CD4-positive, alpha-beta T cell treated with Interleukin-4 for 4 hours (primary cell): ENCODE measurements at regions not wholly inside any gene's neighbourhood (a gene's known extent, or its start where the extent isn't known, plus 50 kb on each side); places are given as distances from the start of the nearest gene placed in this dataset.
A peak's percentile ranks its signal among the peaks of the same experiment; 100 is the strongest.
"Not testable (repeated sequence)": the region's sequence is repeated elsewhere in the genome, so short reads cannot be mapped to it uniquely, and the experiment has no call there.

ENCODE experiments used
- DNase-seq: peaks from one replicate; pipeline ENCODE4 v3.0.0-alpha.2; 2020

DNA sequence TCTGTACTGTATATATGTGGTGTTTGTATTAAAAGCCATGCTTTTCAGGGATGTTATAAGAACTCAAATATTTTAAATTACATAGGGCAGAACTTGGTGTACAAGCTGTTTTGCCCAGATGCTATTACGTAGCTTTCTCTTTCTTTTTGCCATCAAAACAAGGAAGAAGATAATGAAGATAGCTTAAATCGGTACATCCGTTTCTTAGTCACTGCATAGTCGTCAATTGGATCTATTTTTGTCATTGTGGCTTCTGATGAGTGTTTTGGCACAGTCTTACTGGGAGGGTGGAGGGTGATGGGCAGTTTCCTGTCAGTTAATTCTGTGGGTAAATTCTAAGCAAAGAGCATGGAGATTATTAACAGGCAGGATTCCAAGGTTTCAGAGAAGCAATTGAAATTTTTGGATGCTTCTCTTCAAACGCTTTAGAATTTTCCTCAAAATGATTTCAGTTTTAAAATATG lies 649.1 kb upstream of the GJE1 start:
- DNase-seq, result peak; percentile 87

GRCh38 chr6:141482796-141483597 lies 649.7 kb upstream of the GJE1 start:
- peak; percentile 20 for DNase-seq

GRCh38 chr6:141475259-141475658 lies 657.5 kb upstream of the GJE1 start:
- DNase-seq, result no peak

GRCh38 chr6:141472162-141472928 lies 660.4 kb upstream of the GJE1 start:
- no peak for DNase-seq

GRCh38 chr6:141470810-141471209 lies 661.9 kb upstream of the GJE1 start:
- DNase-seq, result no peak

DNA sequence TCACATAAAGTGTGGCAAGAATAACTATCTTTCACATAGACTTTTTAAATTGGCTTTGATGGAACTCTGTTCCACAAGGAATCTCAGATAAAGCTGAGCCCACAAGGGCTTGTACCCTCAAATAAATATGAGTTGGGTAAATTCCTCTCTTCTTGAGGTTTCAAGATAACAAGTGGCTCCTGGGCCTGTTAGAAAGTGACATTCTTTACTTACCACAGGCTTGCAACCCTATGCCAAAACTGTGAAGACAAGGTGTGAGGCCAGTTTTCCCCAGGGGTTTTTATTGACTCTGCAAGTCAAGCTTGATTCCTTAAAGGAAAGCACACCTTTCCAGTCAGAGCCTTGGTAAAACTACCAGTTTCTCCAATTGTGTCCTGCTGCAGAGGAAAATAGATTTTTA lies 664.8 kb upstream of the GJE1 start:
- no peak for DNase-seq

GRCh38 chr6:141467041-141467440 lies 665.7 kb upstream of the GJE1 start:
- DNase-seq, result no peak

DNA sequence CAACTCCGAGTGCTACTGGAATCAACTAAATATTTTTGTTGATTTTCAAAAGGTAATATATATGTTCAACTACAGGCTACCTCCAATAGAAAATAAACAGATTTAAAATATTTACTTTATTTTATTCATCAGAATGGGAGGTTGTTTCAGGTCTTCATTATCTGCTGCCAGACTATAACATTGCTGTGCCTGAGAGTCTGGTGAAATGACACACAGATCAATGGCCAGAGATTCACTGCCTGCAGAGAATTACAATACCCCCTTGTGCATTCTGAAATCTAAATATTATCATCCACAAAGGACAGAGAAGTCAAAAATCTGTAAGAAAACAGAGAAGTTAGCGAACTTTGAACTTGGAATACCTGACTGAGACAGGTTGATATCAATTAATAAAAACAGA lies 667.8 kb upstream of the GJE1 start:
- DNase-seq, result no peak

GRCh38 chr6:141464490-141464889 lies 668.2 kb upstream of the GJE1 start:
- DNase-seq, result peak; percentile 52

GRCh38 chr6:141463237-141463977 lies 669.3 kb upstream of the GJE1 start:
- no peak for DNase-seq

DNA sequence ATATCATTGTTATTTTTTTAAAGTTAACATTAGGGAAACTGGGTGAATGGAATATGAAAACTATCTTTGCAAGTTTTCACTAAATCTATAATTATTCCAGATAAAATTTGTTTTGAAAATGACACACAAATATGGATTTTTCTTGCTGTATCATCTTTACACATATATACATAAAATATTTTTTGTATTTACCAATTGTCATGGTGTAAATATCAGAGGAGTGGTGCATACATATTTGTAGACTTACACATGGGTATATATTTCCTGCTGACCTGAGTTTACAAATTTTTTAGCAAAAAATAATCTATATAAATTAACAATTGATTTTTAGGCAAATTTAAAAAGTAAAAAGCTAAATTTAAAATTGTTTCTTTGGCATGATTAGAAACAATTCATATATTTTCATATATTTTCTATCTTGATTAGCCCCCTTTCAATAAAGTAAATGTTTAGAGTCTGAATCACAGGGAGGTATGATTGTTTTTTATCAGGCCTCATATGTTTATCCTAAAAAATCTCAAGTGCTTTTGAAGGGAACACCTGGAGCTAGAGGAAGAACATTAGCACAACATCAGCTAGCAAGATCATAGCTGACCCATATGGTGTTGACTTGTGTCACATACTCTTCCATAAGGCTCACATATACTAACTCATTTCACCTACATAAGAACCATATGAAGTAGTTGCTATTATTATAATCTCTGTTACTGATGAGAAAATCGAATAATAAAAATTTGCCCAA lies 671.8 kb upstream of the GJE1 start:
- no peak for DNase-seq

DNA sequence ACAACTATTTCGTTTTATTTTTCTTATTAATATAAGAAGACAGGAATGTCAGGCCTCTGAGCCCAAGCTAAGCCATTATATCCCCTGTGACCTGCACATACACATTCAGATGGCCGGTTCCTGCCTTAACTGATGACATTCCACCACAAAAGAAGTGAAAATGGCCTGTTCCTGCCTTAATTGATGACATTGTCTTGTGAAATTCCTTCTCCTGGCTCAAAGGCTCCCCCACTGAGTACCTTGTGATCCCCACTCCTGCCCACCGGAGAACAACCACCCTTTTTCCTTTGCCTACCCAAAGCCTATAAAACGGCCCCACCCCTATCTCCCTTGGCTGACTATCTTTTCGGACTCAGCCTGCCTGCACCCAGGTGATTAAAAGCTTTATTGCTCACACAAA lies 672.5 kb upstream of the GJE1 start:
- not testable (repeated sequence) for DNase-seq

DNA sequence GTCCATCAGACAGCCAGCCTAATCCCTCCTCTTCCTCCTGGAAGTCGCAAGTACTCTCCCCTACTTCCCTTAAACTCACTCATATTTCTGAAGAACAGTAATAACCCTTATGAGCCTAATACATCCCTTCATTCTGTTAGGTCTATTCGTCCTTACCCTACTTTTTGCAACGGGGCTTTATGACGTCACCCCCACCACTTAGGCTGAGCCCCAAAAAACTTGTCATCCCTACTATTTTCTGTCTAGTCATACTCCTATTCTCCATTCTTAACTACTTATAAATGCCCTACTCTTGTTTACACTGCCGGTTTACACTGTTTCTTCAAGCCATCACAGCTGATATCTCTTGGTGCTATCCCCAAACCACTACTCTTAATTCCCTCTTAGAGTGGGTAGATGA lies 674.7 kb upstream of the GJE1 start:
- DNase-seq, result not testable (repeated sequence)

- DNase-seq, result no peak
These were observed 680.4 kb upstream of the GJE1 start for GRCh38 chr6:141452354-141452686.

DNA sequence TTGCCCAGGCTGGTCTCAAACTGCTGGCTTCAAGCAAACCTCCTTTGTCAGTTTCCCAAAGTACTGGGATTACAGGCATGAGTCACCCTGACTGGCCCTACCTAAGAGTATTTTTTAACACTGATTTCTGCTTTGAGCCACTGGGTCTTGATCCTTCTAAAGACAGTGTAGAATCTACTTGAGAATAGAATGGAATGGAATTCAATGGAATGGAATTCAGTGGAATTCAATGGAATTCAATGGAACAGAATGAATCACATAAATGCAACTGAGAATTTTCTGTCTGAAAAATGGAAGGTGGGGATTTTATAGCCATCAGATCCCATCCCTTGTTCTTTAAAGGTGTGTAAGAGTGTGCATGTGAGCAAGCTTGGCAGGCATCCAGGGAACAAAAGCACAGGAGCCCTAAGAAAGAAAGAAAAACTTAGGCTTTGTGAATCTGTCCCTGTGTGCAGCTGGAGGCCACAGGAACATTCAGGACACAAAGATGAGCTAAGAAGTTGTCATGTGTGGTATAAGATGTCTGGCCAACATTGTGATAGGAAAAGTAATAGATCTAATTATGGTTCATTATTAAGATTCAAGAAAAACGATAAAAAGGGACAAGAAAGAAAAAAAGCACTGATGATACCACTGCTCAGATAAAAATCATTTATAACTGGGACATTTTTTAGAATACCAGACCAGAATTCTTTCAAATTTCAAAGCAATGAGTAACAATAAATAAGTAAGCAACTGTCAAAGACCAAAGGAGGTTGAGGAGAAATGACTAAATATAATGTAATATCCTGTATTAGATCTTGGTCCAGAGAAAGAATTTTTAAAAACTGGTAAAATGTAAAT lies 681.0 kb upstream of the GJE1 start:
- DNase-seq, result no peak

DNA sequence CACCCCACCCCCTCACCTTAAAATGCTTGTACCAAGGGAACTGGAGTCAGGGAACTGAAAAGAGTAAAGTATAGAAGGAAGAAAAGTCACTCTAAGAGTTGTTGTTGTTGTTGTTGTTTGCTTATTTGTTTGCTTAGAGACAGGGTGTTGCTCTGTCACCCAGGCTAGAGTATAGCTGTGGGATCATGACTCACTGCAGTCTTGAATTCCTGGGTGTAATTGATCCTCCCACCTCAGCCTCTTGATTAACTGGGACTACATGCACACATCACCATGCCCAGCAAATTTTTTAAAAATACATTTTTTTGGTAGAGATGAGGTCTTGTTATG lies 681.6 kb upstream of the GJE1 start:
- DNase-seq, result no peak

GRCh38 chr6:141445928-141446628 lies 686.6 kb upstream of the GJE1 start:
- no peak for DNase-seq

DNA sequence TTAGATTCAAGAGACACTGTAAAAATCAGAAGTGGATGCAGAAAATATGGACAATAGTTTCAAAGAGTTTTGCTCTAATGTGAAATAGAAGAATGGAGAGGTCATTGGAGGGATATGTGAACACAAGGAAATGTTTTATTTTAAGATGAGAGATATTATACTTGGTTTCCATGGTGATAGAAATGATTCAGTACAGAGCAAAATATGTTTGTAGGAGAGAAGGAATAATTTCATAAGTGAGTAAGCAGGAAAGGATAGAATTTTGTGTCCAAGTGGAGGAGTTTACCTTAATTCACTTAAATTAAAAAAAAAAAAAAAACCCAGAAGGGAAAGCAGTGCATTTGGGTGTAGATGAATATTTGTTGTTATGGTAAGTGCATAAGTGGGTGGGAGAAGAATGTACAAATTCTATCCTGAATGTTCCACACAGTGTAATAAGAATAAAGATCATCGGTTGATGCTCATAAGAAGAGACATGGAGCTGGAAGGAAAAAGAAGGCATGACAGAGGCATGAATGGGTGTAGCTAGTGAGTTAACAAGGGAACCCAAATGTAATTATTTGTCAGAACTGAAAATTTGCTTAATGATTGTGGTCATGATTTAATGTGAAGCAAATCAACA lies 688.9 kb upstream of the GJE1 start:
- DNase-seq, result no peak

GRCh38 chr6:141443032-141443431 lies 689.7 kb upstream of the GJE1 start:
- DNase-seq, result no peak

DNA sequence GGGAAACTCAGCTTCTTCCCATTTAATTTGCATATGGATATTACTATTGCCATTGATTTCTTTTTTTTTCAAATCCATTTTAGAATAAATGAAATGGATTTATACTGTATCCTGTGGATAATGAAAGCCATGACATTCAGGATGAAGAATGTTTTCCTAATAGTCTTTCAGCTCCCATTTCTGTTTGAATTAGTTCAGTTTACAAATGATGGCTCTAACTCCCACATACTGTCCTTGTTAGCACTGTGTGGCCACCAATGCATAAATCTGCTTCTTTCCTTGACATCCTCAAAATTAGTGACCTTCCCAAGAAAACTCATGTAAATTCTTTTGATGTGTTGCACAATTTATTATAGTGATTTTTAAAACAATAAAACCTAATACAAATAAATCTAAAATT lies 693.2 kb upstream of the GJE1 start:
- DNase-seq, result no peak

DNA sequence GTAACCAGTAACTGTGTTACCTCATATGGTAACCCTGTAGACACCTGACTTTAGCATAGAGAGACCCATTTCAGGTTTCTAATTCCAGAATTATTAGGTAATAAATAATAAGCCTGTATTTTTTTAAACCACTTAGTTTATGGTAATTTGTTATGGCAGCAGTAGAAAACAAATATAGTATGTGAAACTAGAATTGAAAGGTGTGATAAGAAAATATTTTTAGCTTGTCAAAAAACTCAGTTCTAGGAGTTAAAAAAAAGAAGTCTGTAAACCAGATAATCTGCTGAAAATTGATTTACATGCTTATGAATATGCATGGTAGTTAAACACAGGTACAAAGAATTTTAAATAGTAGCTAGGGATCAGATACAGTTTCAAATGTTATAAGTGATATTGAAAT lies 695.0 kb upstream of the GJE1 start:
- DNase-seq, result no peak
